H9 (cell line): ENCODE measurements at regions not wholly inside any gene's neighbourhood (a gene's known extent, or its start where the extent isn't known, plus 50 kb on each side); places are given as distances from the start of the nearest gene placed in this dataset.

Experiments used
- DNase-seq: peaks from one replicate; pipeline ENCODE4 v3.0.0-alpha.2; 2017
- H2AFZ ChIP-seq: one replicate; pipeline ENCODE4 v1.6.1; 2013; ENCODE audit warnings: mild to moderate bottlenecking, low read length, control low read depth, moderate library complexity
- H2AK5ac ChIP-seq: 2 replicates; pipeline ENCODE4 v1.6.1; 2013; ENCODE audit warnings: low read length, control low read depth, mixed read lengths; ENCODE audit not compliant: insufficient read length
- H2BK120ac ChIP-seq: one replicate; pipeline ENCODE4 v1.6.1; 2013; ENCODE audit warnings: low read depth, mild to moderate bottlenecking, low read length, control low read depth, inconsistent platforms; ENCODE audit not compliant: poor library complexity, severe bottlenecking
- H2BK12ac ChIP-seq: 2 replicates; pipeline ENCODE4 v1.6.1; 2013; ENCODE audit warnings: low read length, control low read depth, mixed read lengths, low read depth; ENCODE audit not compliant: insufficient read length
- H2BK15ac ChIP-seq: 2 replicates; pipeline ENCODE4 v1.6.1; 2013; ENCODE audit warnings: low read depth, low read length, control low read depth
- H2BK20ac ChIP-seq: one replicate; pipeline ENCODE4 v1.6.1; 2013; ENCODE audit warnings: low read depth, mild to moderate bottlenecking, low read length, control low read depth, inconsistent platforms; ENCODE audit not compliant: poor library complexity, severe bottlenecking
- H2BK5ac ChIP-seq: 2 replicates; pipeline ENCODE4 v1.6.1; 2013; ENCODE audit warnings: low read length, control low read depth, mixed read lengths; ENCODE audit not compliant: insufficient read length
- H3K14ac ChIP-seq: 2 replicates; pipeline ENCODE4 v1.6.1; 2013; ENCODE audit warnings: low read length, control low read depth; ENCODE audit not compliant: insufficient read depth
- H3K18ac ChIP-seq: 2 replicates; pipeline ENCODE4 v1.6.1; 2013; ENCODE audit warnings: low read depth, mild to moderate bottlenecking, mixed read lengths, low read length, control low read depth; ENCODE audit not compliant: insufficient read length
- H3K23ac ChIP-seq: 2 replicates; pipeline ENCODE4 v1.6.1; 2013; ENCODE audit warnings: low read length, control low read depth, mixed read lengths, low read depth; ENCODE audit not compliant: insufficient read length
- H3K23me2 ChIP-seq: 2 replicates; pipeline ENCODE4 v1.6.1; 2013; ENCODE audit warnings: low read depth, mild to moderate bottlenecking, mixed read lengths, low read length, control low read depth; ENCODE audit not compliant: insufficient read length, poor library complexity, severe bottlenecking
- H3K27ac ChIP-seq: 2 replicates; pipeline ENCODE4 v1.5.1; 2013; ENCODE audit warnings: low read length, control low read depth, mixed read lengths, low read depth; ENCODE audit not compliant: insufficient read length
- H3K27me3 ChIP-seq: 2 replicates; pipeline ENCODE4 v1.6.1; 2013; ENCODE audit warnings: low read length, control low read depth, inconsistent platforms; ENCODE audit not compliant: insufficient read depth
- H3K4ac ChIP-seq: 2 replicates; pipeline ENCODE4 v1.6.1; 2013; ENCODE audit warnings: low read depth, mild to moderate bottlenecking, control low read depth, inconsistent platforms, low read length, moderate library complexity
- H3K4me1 ChIP-seq: 2 replicates; pipeline ENCODE4 v1.6.1; 2013; ENCODE audit warnings: low read length, control low read depth, inconsistent platforms; ENCODE audit not compliant: insufficient read depth
- H3K4me2 ChIP-seq: 2 replicates; pipeline ENCODE4 v1.6.1; 2013; ENCODE audit warnings: low read length, control low read depth, mixed read lengths; ENCODE audit not compliant: insufficient read length, insufficient read depth
- H3K56ac ChIP-seq: 2 replicates; pipeline ENCODE4 v1.6.1; 2013; ENCODE audit warnings: low read depth, mild to moderate bottlenecking, mixed read lengths, low read length, control low read depth; ENCODE audit not compliant: insufficient read length
- H3K79me1 ChIP-seq: 2 replicates; pipeline ENCODE4 v1.6.1; 2013; ENCODE audit warnings: low read depth, mild to moderate bottlenecking, moderate library complexity, low read length, control low read depth, inconsistent platforms; ENCODE audit not compliant: insufficient read depth, poor library complexity, severe bottlenecking
- H3K79me2 ChIP-seq: 2 replicates; pipeline ENCODE4 v1.6.1; 2013; ENCODE audit warnings: low read length, control low read depth, inconsistent platforms; ENCODE audit not compliant: insufficient read depth
- H3K9ac ChIP-seq: 2 replicates; pipeline ENCODE4 v1.6.1; 2013; ENCODE audit warnings: low read length, control low read depth, mixed read lengths; ENCODE audit not compliant: insufficient read length; ENCODE audit errors: extremely low read depth
- H3K9me3 ChIP-seq: one replicate; pipeline ENCODE4 v1.6.1; 2013; ENCODE audit warnings: low read depth, low read length, inconsistent platforms; ENCODE audit not compliant: control insufficient read depth
- H3T11ph ChIP-seq: one replicate; pipeline ENCODE4 v1.6.1; 2013; ENCODE audit warnings: mild to moderate bottlenecking, low read length, control low read depth, inconsistent platforms
- H4K20me1 ChIP-seq: one replicate; pipeline ENCODE4 v1.6.1; 2013; ENCODE audit not compliant: control insufficient read depth, insufficient read length, insufficient read depth
- H4K5ac ChIP-seq: 2 replicates; pipeline ENCODE4 v1.6.1; 2013; ENCODE audit warnings: low read depth, mild to moderate bottlenecking, mixed read lengths, low read length, control low read depth; ENCODE audit not compliant: insufficient read length
- H4K8ac ChIP-seq: replicated peaks from 2 replicates; pipeline ENCODE4 v1.6.1; 2013; ENCODE audit warnings: low read length, control low read depth, mixed read lengths, low read depth; ENCODE audit not compliant: insufficient read length
- H4K91ac ChIP-seq: 2 replicates; pipeline ENCODE4 v1.6.1; 2013; ENCODE audit warnings: low read depth, mild to moderate bottlenecking, moderate library complexity, mixed read lengths, low read length, control low read depth; ENCODE audit not compliant: insufficient read length
- H3K27ac Mint-ChIP-seq, 3 experiments: 2 replicates in 2 of 3; 3 replicates in 1 of 3; pipeline ENCODE4 v1.8.0; 2020 to 2021; ENCODE audit warnings: mixed read lengths in 3 of 3, mild to moderate bottlenecking in 1 of 3, moderate library complexity in 1 of 3
- H3K27me3 Mint-ChIP-seq: 2 replicates; pipeline ENCODE4 v1.8.0; 2021; ENCODE audit warnings: low read depth, mild to moderate bottlenecking, moderate library complexity, mixed read lengths
- H3K36me3 Mint-ChIP-seq, 3 experiments: 2 replicates in 2 of 3; 3 replicates in 1 of 3; pipeline ENCODE4 v1.8.0; 2020 to 2021; ENCODE audit warnings: low read depth in 3 of 3, mixed read lengths in 3 of 3; ENCODE audit not compliant: insufficient read depth in 1 of 3
- H3K4me1 Mint-ChIP-seq, 2 experiments: 2 replicates each; pipeline ENCODE4 v1.8.0; 2020; ENCODE audit warnings: mixed read lengths in 2 of 2
- H3K4me3 Mint-ChIP-seq, 2 experiments: 2 replicates in 1 of 2; 3 replicates in 1 of 2; pipeline ENCODE4 v1.8.0; 2020 to 2021; ENCODE audit warnings: mild to moderate bottlenecking in 2 of 2, mixed read lengths in 2 of 2, moderate library complexity in 1 of 2
- H3K9me3 Mint-ChIP-seq, 2 experiments: 2 replicates in 1 of 2; 3 replicates in 1 of 2; pipeline ENCODE4 v1.8.0; 2020; ENCODE audit warnings: mild to moderate bottlenecking in 2 of 2, mixed read lengths in 2 of 2, moderate library complexity in 1 of 2
- CTCF ChIP-seq: fragments of 200-600 bp; sonication (generic); conservative IDR thresholded peaks from 3 replicates; pipeline ENCODE4 v1.8.0; 2021; ENCODE audit warnings: antibody characterized with exemption, mild to moderate bottlenecking
- WGBS: extraction: QIAGEN DNeasy Blood & Tissue Kit; methylation state at CpG from one replicate; pipeline ENCODE4 v1.1.7; 2013; ENCODE audit warnings: missing lambda C conversion rate, low lambda C conversion rate, mixed read lengths; ENCODE audit not compliant: insufficient read length; ENCODE audit errors: extremely low coverage; 5-methylcytosine and 5-hydroxymethylcytosine counted together

- Histone ChIP-seq H3T11ph (no peak overlapping the region), H3K14ac (no peak overlapping the region; the same call in 1 of the 2 replicates), H2BK120ac (no peak overlapping the region), H3K4me2 (no peak overlapping the region), H3K27ac (no peak overlapping the region), H3K9me3 (no peaks in the 10 kb centered on the region), H4K91ac (no peak overlapping the region), H3K18ac (no peak overlapping the region), H2BK12ac (no peak overlapping the region), H4K8ac (no peak overlapping the region), H2BK15ac (no peak overlapping the region), H3K23ac (no peak overlapping the region), H3K23me2 (no peaks in the 10 kb centered on the region), H4K5ac (no peak overlapping the region), H2AK5ac (no peak overlapping the region), H3K79me1 (no peaks in the 10 kb centered on the region), H3K9ac (no peak overlapping the region), H2BK20ac (no peak overlapping the region), H2AFZ (no peak overlapping the region), H3K79me2 (no peaks in the 10 kb centered on the region), H3K4ac (no peak overlapping the region), H4K20me1 (no peaks in the 10 kb centered on the region), H2BK5ac (no peak overlapping the region), H3K56ac (no peak overlapping the region), H3K27me3 (no peaks in the 10 kb centered on the region), H3K4me1 (no peaks in the 10 kb centered on the region; the same call in 1 of the 2 replicates)
- TF ChIP-seq CTCF: no peak
- H3K4me3 Mint-ChIP-seq: no peak overlapping the region; a peak in 1 of 5 replicates
- WGBS: no CpG with 5 or more reads among the region's 18 CpGs
- H3K27ac Mint-ChIP-seq: no peak overlapping the region
- no peaks in the 10 kb centered on the region; the same call in 1 of the 2 replicates for H3K27me3 Mint-ChIP-seq
- peaks cover 0 to 4% (median 0%) of the 10 kb centered on the region in 3 experiments; a peak in 1 of 7 replicates for H3K36me3 Mint-ChIP-seq
- H3K4me1 Mint-ChIP-seq: no peaks in the 10 kb centered on the region
- no peak for DNase-seq
- H3K9me3 Mint-ChIP-seq: peaks cover 0 to 6% of the 10 kb centered on the region in 2 experiments; a peak in 2 of 5 replicates
These were observed 113.4 kb downstream of the MRPL36 start for GRCh38 chr5:1686016-1686802.
